Fibroblast of lung (primary cell): ENCODE measurements at regions not wholly inside any gene's neighbourhood (a gene's known extent, or its start where the extent isn't known, plus 50 kb on each side); places are given as distances from the start of the nearest gene placed in this dataset.

ENCODE experiments used
- EZH2 ChIP-seq: IDR thresholded peaks from 2 replicates; pipeline ENCODE4 v1.5.1; 2012; ENCODE audit warnings: low read length, control low read depth, mild to moderate bottlenecking; ENCODE audit errors: missing control alignments
- TF ChIP-seq, protein P1 (sequence below), 2 donors: IDR thresholded peaks in 1 of 2; conservative IDR thresholded peaks in 1 of 2; 1 replicate in 1 of 2; 2 replicates in 1 of 2; pipeline ENCODE4 v1.5.1; 2011 to 2012; ENCODE audit warnings: low read length in 2 of 2, control low read depth in 1 of 2, inconsistent platforms in 1 of 2, low read depth in 1 of 2, mild to moderate bottlenecking in 1 of 2

- TF ChIP-seq, protein P1, sequence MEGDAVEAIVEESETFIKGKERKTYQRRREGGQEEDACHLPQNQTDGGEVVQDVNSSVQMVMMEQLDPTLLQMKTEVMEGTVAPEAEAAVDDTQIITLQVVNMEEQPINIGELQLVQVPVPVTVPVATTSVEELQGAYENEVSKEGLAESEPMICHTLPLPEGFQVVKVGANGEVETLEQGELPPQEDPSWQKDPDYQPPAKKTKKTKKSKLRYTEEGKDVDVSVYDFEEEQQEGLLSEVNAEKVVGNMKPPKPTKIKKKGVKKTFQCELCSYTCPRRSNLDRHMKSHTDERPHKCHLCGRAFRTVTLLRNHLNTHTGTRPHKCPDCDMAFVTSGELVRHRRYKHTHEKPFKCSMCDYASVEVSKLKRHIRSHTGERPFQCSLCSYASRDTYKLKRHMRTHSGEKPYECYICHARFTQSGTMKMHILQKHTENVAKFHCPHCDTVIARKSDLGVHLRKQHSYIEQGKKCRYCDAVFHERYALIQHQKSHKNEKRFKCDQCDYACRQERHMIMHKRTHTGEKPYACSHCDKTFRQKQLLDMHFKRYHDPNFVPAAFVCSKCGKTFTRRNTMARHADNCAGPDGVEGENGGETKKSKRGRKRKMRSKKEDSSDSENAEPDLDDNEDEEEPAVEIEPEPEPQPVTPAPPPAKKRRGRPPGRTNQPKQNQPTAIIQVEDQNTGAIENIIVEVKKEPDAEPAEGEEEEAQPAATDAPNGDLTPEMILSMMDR (conservative IDR thresholded peaks at IDR 0.05 in 1 of 2, IDR thresholded peaks at IDR 0.05 in 1 of 2; ENCODE audit: low read depth in 1 of 2, low read length in 2 of 2): no peak
- TF ChIP-seq EZH2: no peak
These were observed 356.6 kb downstream of the PLA2G4A start for GRCh38 chr1:187185389-187185788.
